IMR-90 (cell line): ENCODE measurements at regions not wholly inside any gene's neighbourhood (a gene's known extent, or its start where the extent isn't known, plus 50 kb on each side); places are given as distances from the start of the nearest gene placed in this dataset.

Source experiments
- BHLHE40 ChIP-seq: fragments of 150-350 bp; IDR thresholded peaks from 2 replicates; pipeline ENCODE4 v1.6.1; 2016; ENCODE audit warnings: mild to moderate bottlenecking, low read depth, low read length
- CEBPB ChIP-seq: IDR thresholded peaks from 2 replicates; pipeline ENCODE4 v1.6.1; 2012; ENCODE audit warnings: low read depth, low read length, improper control_type of control experiment
- CTCF ChIP-seq: conservative IDR thresholded peaks from 2 replicates; pipeline ENCODE4 v1.5.1; 2012; ENCODE audit warnings: mild to moderate bottlenecking, low read depth, low read length, improper control_type of control experiment
- ELK1 ChIP-seq: fragments of 150-350 bp; IDR thresholded peaks from 2 replicates; pipeline ENCODE4 v1.6.1; 2016; ENCODE audit warnings: low read depth, mild to moderate bottlenecking, low read length, moderate library complexity, borderline replicate concordance
- FOS ChIP-seq: fragments of 150-350 bp; IDR thresholded peaks from 2 replicates; pipeline ENCODE4 v1.6.1; 2016; ENCODE audit warnings: low read depth, low read length
- MAZ ChIP-seq: IDR thresholded peaks from 2 replicates; pipeline ENCODE4 v1.6.1; 2012; ENCODE audit warnings: low read depth, mild to moderate bottlenecking, low read length, improper control_type of control experiment, moderate library complexity, borderline replicate concordance
- MXI1 ChIP-seq: IDR thresholded peaks from 2 replicates; pipeline ENCODE4 v1.6.1; 2012; ENCODE audit warnings: low read depth, mild to moderate bottlenecking, low read length, moderate library complexity, borderline replicate concordance
- POLR2A ChIP-seq: IDR thresholded peaks from 2 replicates; pipeline ENCODE4 v1.6.1; 2012; ENCODE audit warnings: mild to moderate bottlenecking, low read depth, low read length
- RAD21 ChIP-seq: IDR thresholded peaks from 2 replicates; pipeline ENCODE4 v1.6.1; 2012; ENCODE audit warnings: low read length, improper control_type of control experiment
- SMC3 ChIP-seq: fragments of 150-350 bp; IDR thresholded peaks from 2 replicates; pipeline ENCODE4 v1.6.1; 2016; ENCODE audit warnings: low read depth, mild to moderate bottlenecking, antibody characterized with exemption, low read length, moderate library complexity
- USF2 ChIP-seq: fragments of 150-350 bp; IDR thresholded peaks from 2 replicates; pipeline ENCODE4 v1.6.1; 2017; ENCODE audit warnings: mild to moderate bottlenecking, antibody characterized with exemption, low read length, low read depth

- TF ChIP-seq POLR2A (no peak), CTCF (no peak), MXI1 (no peak), ELK1 (no peak), RAD21 (no peak), SMC3 (no peak), BHLHE40 (no peak), MAZ (no peak), CEBPB (no peak), FOS (no peak), USF2 (no peak)
These were observed 174.1 kb upstream of the MCHR2 start for GRCh38 chr6:100168148-100168547.
